GM21528 (cell line): ENCODE measurements at regions not wholly inside any gene's neighbourhood (a gene's known extent, or its start where the extent isn't known, plus 50 kb on each side); places are given as distances from the start of the nearest gene placed in this dataset.
"Not testable (repeated sequence)": the region's sequence is repeated elsewhere in the genome, so short reads cannot be mapped to it uniquely, and the experiment has no call there.

ENCODE experiments used
- ATAC-seq: cut with Tn5 transposase; IDR thresholded peaks from one replicate; pipeline ENCODE4 v1.9.1; 2021; ENCODE audit warnings: mild to moderate bottlenecking, moderate library complexity; ENCODE audit not compliant: unreplicated experiment, low FRiP score

DNA sequence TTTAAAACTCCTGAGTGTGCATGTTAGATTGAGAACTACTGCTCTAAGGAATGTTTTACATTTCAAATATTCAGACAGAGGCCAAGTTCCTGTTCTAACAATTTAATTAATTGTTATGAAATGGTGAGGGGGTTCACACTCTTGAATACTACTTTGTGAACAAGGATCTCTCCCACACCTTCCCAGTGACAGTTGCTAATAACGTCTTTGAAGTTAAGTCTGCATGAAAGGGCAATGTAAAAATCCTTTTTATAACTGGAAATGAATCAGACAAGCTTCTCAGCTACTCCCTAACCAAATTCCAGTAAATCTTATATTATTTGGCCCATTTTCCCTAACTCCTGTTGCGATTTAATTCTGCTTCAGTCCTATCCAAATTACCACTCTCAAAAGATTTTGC is 828.5 kb upstream of the ADAMTS5 start:
- ATAC-seq = no peak

GRCh38 chr21:27793901-27794300 is 827.0 kb upstream of the ADAMTS5 start:
- ATAC-seq = no peak

DNA sequence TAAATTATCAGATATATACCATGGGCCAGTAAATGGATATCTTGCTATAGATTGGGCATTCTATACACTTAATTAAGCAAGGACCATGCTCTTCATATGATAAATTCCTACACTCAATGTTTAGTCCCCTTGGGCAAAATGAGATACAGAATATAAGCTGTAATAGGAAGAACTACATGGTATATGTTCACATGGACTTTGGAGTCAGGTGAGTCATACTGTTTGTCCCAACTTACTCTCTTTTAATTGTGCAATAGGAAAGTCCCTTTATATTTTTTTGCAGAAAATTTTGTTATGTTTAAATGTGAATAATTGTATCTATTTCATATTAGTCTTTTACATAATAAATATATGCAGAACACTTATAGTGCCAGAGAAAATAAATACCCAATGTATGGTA is 820.2 kb upstream of the ADAMTS5 start:
- ATAC-seq = no peak

DNA sequence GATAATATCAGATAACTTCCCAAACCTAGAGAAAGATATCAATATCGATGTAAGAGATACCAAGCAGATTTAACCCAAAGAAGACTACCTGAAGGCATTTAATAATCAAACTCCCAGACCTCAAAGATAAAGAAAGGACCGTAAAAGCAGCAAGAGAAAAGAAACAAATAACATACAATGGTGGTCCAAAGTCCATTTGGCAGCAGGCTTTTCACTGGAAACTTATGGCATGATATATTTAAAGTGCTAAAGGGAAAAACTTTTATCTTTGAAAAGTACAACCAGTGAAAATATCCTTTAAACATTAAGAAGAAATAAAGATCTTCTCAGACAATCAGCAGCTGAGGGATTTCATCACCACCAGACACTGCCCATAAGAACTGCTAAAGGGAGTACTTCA is 812.7 kb upstream of the ADAMTS5 start:
- ATAC-seq = no peak

DNA sequence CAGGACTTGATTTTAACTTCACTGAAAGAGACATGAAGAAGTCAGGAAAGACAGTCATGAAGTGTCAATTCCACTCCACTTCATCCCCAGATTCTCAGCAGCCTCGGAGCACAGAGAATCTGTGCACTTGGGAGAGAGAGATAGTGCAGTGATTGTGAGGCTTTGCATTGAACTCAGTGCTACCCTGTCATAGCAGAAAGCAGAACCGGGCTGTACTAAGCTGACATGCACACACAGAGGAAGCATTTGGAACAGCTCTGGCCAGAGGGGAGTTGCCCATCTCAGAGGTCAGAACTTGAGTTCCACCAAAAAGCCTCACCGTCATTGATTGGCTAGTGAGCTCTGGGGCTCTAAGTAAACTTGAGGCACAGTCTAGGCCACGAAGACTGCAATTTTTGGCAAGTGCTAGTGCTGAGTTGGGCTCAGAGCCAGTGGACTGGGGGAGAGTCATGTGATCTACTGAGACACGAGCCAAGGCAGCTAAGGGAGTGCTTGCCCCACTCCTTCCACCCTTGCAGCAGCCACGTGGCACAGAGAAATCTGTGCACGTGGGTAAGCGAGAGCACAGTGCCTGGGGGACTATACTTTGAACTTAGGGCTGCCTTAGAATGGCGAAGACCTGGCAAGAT is 810.2 kb upstream of the ADAMTS5 start:
- no peak for ATAC-seq

DNA sequence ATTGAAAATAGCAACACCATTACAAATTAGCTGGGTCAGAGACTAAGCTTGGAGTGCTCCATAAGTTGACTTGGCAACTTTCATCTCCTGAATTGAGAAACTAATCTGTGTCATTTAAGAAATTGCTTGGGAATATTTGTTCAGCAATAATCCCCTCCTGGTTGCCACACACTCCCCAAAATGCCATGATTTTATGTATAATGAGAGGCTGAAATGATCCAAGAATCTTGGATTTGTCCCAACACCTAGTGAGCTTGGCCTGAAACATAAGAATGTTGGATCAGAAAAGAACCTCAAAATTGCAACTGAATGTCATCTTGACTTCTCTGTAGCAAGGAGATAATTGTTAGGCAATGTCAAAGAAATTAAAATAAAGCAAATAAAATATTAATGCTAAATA is 805.9 kb upstream of the ADAMTS5 start:
- ATAC-seq = no peak

- ATAC-seq = no peak
Measured at GRCh38 chr21:27771938-27772483, 805.1 kb upstream of the ADAMTS5 start.

- ATAC-seq = no peak
Measured at GRCh38 chr21:27769763-27770162, 802.9 kb upstream of the ADAMTS5 start.

- ATAC-seq = not testable (repeated sequence)
Measured at GRCh38 chr21:27768046-27768637, 801.3 kb upstream of the ADAMTS5 start.

DNA sequence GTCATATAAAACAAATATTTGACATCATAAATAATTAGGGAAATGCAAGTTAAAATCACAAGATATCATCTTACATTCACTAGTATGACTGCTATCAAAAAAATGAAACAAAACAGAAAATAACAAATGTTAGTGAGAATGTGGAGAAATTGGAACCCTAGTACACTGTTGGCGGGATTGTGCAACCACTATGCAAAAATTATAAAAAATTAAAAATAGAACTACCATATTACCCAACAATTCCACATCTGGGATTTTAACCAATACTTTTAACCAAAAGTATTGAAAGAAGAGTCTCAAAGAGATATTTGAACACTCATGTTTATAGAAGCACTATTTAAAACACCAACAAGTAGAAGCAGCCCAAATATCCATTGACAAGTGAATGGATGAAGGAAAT is 797.2 kb upstream of the ADAMTS5 start:
- no peak for ATAC-seq

- ATAC-seq = no peak
Measured at GRCh38 chr21:27761623-27762022, 794.7 kb upstream of the ADAMTS5 start.

DNA sequence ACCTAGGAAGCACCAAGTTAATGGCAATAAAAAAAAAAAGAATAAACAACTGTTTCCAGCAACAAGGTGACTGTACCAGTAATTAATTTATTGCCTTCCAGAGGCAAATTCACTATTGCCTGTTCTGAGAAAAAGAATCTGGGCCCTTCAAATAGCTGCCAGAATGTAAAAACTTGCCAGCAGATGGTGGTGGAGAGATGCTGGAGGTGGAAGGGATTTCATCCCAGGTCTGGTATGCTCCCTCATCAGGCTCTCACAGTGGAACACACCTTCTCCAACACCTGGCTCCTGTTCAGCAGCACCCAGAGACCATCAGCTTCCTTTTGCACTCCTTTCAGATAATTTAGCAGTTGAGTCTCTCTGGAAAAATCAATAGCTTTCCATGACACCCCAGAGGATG is 792.9 kb upstream of the ADAMTS5 start:
- ATAC-seq = no peak

DNA sequence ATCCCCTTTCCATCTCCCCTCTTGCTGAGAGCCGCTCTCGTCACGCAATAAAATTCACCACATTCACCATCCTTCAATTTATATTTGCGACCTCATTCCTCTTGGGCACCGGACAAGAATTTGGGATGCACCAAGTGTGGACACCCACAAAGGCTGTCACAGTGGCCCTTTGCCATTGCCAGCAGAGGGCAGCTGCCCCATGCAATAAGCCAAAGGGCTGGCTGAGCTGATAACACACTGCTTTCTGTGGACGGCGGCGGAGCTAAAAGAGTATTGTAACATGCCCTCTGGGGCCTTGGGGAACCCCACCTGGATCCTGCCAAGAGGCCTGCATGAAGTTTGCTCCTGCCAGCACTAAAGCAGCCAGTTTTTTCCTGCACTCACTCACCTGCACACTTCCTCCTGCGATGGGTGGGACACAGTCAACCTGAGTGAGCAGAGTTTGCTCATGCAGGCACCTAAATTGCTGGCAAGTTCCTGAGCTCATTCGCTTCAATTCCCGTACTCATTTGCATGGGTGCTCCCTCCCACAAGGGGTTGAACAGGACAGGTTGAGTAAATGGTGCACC is 792.3 kb upstream of the ADAMTS5 start:
- no peak for ATAC-seq

DNA sequence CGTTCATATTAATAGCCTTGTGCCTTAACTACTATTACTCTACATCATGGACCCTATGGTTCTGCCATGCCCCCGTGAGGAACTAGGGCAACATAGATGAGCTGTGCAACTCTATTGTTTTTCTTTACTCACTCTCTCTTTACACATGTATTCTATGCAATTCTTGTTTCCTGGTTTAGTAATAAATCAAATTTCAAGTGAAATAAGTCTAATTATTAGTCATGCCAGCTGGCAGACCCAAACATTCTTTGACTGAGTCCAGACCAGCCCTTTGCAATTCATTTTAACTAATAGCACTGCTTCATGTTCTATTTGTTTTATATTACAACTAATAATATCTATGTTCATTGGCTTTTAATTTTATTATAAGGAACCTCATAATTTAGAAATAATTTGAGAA is 789.3 kb upstream of the ADAMTS5 start:
- ATAC-seq = no peak

DNA sequence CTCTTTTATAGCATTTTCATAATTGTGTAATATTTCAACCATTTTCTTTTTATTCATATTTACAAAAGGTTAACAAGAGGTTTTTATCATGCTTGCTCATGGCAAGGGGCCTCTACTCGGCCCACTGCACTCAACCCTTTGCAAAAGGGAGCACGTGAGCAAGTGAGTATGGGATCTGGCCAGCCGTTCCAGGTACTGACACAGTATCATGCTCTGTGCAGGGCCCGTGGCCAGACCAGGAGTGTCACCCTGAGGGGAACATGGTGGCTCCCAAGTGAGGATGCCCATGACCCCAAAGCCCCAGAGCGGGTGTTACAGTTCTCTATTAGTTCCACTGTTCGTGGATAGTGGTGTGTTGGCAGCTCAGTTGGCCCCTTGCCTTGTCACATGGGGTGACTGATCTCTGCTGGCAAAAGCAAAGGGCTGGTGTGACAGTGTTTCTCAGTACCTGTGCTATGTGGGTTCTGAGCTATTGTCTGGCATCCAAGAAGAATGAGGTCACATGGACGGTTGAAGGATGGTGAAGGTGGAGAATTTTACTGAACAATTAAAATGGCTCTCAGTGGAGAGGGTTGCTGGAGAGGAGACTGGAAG is 777.2 kb upstream of the ADAMTS5 start:
- ATAC-seq = no peak

DNA sequence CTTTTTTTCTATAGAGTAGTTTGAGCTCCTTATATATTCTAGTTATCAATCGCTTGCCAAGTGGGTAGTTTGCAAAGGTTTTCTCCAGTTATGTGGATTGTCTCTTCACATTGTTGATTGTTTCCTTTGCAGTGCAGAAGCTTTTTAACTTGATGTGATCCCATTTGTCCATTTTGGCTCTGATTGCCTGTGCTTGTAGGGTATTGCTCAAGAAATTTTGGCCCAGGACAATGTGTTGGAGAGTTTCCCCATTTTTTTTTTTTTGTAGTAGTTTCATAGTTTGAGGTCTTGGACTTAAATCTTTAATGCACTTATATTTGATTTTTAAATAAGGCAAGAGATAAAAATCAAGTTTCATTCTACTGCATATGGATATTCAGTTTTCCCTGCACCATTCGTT is 774.8 kb upstream of the ADAMTS5 start:
- no peak for ATAC-seq

DNA sequence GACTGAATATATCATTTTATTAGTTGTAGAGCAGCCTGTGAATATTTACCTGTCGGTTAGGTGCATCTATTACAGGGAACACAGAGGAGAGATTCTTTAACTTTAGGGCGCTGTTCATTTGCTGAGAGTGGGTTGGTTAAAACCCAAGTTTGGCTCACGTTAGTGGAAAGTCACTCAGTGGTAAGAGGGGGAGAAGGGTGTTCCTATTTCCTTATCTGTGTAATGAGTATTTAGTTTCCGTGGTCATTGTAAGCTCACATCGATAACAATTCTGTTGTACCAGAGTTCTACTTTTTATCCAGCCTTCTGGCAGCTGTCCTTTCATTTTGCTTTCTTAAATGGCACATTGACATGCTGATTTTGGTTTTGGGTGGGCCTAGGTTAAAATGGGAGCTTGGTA is 773.2 kb upstream of the ADAMTS5 start:
- ATAC-seq = no peak

DNA sequence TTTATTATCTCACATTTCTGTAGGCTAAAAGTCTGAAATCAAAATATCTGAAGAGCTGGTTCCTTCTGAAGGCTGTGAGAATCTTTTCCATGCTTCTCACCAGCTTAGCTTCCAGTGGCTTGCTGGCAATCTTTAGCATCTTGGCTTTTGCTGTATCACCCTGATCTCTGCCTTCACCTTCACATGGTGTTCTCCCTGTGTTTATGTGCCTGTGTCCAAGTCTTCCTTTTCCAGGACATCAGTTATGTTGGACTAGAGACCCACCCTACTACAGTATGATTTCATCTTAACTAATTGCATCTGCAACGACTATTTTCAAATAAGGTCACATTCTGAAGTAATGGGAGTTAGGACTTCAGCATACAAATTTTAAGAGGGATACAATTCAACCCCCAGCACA is 772.3 kb upstream of the ADAMTS5 start:
- ATAC-seq = no peak

- ATAC-seq = no peak
Measured at GRCh38 chr21:27735699-27736098, 768.8 kb upstream of the ADAMTS5 start.

DNA sequence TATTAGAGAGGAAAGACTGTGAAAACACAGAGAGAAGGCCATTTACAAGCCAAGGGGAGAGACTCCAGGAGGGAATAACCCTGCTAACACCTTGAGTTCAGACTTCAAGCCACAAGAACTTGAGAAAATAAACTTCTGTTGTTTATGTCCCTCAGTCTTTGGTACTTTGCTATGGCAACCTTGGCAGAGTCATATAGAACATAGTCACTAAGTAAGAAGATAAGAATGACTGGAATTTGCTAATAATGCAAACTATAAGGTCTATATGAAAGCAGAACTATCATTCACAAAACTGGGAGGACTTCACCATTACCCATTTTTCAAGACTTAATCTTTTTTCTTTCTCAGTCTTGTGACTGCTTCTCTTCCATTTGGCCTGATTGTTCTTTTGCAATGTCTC is 767.3 kb upstream of the ADAMTS5 start:
- no peak for ATAC-seq

DNA sequence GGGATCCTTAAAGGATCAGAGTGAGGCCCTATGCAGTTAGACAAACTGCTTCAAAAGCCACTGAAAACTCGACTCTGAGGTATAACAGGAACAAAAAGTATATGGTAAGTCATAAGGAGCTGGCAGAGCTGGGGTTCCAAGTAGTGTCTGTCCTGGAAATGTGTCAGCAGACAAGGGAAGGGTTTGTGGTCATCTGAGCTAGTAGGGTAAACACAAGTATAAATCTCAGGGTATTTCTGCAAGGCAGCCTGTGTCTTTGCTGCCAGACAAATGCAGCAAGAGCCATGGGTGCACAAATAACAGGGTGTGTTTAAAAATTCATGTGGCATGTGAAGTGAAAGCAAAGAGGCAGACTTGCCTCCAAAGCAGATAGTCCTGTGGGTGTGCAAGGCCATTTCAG is 759.0 kb upstream of the ADAMTS5 start:
- ATAC-seq = no peak

DNA sequence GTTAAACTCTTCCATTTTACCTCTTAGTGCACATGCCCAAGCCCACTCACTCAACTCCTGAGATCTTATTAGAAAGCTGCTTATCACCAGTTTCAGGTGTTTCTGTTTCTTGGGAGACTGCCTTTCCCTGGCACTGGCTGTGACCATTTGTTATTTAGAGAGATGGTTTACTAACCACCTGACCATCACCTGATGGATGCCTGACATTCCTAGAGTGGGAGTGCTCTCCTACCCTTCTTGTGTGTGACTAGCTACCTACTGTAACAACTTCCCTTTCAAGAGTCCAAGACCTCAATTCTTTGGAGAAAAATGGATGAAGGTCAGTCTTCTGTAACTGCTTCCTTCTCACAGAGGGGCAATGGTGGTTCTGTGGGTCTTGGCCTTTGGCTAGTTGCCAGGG is 755.2 kb upstream of the ADAMTS5 start:
- ATAC-seq = no peak
